PC-9 (cell line): ENCODE measurements at regions not wholly inside any gene's neighbourhood (a gene's known extent, or its start where the extent isn't known, plus 50 kb on each side); places are given as distances from the start of the nearest gene placed in this dataset.

Source experiments
- CTCF ChIP-seq: fragments of 200-600 bp; sonication (generic); conservative IDR thresholded peaks from 2 replicates; pipeline ENCODE4 v1.6.1; 2017; ENCODE audit warnings: mixed run types, antibody characterized with exemption, mild to moderate bottlenecking, moderate library complexity
- EZH2 ChIP-seq: fragments of 200-600 bp; sonication (generic); IDR thresholded peaks from 2 replicates; pipeline ENCODE4 v1.8.0; 2017; ENCODE audit warnings: antibody characterized with exemption, low read depth

- TF ChIP-seq CTCF (no peak), EZH2 (no peak)
Measured at GRCh38 chr1:108066808-108067207, 101.8 kb upstream of the VAV3 start.
